ENCODE measurements at regions not wholly inside any gene's neighbourhood (a gene's known extent, or its start where the extent isn't known, plus 50 kb on each side); places are given as distances from the start of the nearest gene placed in this dataset.
"Not testable (repeated sequence)": the region's sequence is repeated elsewhere in the genome, so short reads cannot be mapped to it uniquely, and the experiment has no call there.

DNA sequence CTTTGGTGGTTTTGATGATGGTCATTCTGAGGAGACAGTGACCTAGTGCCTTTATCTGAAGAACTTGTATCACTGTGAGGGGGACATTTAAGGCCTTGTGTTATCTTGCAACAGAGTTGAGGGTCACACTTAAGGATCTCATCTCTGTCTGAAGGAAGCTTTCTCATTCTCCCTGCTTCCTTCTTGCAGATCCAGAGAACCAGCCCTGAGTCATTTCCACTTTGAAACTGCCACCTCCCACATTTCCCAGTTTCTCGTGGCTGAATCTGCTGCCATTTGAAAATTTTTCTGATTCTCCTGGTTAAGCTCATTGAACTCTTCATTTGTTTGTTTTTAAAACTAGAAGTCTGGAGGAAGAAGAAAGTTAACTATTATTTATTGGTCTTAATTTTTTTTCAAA lies 190.2 kb upstream of the CDH11 start:
- ATAC-seq (no peak), DNase-seq (no peak)
- peaks cover 8% of the 10 kb centered on the region for H3K9me3 Mint-ChIP-seq (ENCODE audit: insufficient read depth)
- CTCF ChIA-PET: no interaction called here
- no peaks in the 10 kb centered on the region for H3K4me1 Mint-ChIP-seq (ENCODE audit: low read depth)
- H3K27ac Mint-ChIP-seq: no peak overlapping the region
- H3K27me3 Mint-ChIP-seq (ENCODE audit: low read depth): no peaks in the 10 kb centered on the region
- no peak overlapping the region for H3K4me3 Mint-ChIP-seq
- H3K36me3 Mint-ChIP-seq (ENCODE audit: low read depth): no peaks in the 10 kb centered on the region
- POLR2A ChIA-PET: no interaction called here

DNA sequence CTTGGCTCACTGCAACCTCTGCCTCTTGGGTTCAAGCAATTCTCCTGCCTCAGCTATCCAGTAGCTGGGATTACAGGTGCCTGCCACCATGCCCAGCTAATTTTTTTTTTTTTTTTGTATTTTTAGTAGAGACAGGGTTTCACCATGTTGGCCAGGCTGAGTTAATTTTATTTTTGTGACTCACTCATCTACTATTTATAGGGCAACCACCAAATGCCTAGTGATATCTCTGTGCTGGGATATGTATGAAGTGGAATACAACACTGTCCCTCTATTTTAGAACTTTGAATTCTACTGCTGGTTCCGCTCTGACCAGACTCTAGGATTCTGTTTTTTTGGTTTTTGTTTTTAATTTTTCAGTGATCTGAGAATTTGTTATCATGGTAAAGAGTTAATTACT lies 188.6 kb upstream of the CDH11 start:
- ATAC-seq; H3K4me1 Mint-ChIP-seq (ENCODE audit: low read depth); H3K36me3 Mint-ChIP-seq (ENCODE audit: low read depth); DNase-seq; H3K27me3 Mint-ChIP-seq (ENCODE audit: low read depth); H3K9me3 Mint-ChIP-seq (ENCODE audit: insufficient read depth); CTCF ChIA-PET; H3K27ac Mint-ChIP-seq; POLR2A ChIA-PET; H3K4me3 Mint-ChIP-seq: not testable (repeated sequence)

DNA sequence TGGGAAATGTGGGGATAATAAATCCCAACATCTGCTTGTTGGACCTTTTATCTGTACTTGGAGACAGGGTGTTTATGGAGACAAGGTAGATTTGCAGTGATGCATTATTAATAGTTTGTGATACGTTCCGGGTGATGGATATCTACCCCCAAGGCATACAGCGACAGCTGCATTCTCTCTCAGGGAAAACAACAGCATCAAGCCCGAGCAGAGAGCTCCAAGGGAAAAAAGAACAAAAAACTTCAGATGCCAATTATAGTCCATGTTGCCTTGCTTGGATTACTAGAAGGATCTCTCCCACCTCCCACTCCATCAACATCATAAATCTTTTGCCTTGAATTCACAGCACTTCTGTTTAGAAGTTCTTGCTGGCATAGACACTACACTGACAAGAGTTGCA lies 187.5 kb upstream of the CDH11 start:
- POLR2A ChIA-PET: no interaction called here

DNA sequence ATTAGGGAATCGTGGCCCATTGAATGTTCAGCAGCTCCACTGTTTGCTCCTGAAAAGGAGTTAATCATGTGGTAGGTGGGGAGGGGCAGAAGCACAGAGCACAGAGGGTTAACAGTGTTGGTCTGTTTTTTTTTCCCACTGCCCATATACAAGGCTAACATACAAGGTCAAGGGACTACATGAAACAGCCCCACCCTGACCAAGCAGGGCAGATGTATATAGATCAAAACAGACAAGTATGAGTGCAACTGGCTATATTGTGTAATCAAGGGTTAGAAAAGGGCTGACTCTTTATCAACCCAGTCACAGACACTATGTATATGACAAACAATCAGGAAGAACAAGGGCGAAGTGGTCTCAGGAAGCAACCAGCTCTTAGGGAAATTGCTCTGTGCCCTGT lies 186.6 kb upstream of the CDH11 start:
- DNase-seq (no peak), ATAC-seq (no peak)
- peaks cover 7% of the 10 kb centered on the region for H3K9me3 Mint-ChIP-seq (ENCODE audit: insufficient read depth)
- H3K36me3 Mint-ChIP-seq (ENCODE audit: low read depth): no peaks in the 10 kb centered on the region
- H3K27me3 Mint-ChIP-seq (ENCODE audit: low read depth): no peaks in the 10 kb centered on the region
- ChIA-PET POLR2A (no interaction called here), CTCF (no interaction called here)
- no peaks in the 10 kb centered on the region for H3K4me1 Mint-ChIP-seq (ENCODE audit: low read depth)
- H3K27ac Mint-ChIP-seq: no peak overlapping the region
- H3K4me3 Mint-ChIP-seq: no peak overlapping the region

More for the DNA sequence above, 187.5 kb upstream of the CDH11 start:
- DNase-seq (no peak), ATAC-seq (no peak)
- CTCF ChIA-PET: no interaction called here
- H3K27ac Mint-ChIP-seq: no peak overlapping the region
- no peak overlapping the region for H3K4me3 Mint-ChIP-seq
- no peaks in the 10 kb centered on the region for H3K4me1 Mint-ChIP-seq (ENCODE audit: low read depth)
- H3K9me3 Mint-ChIP-seq (ENCODE audit: insufficient read depth): peaks cover 7% of the 10 kb centered on the region
- no peaks in the 10 kb centered on the region for H3K27me3 Mint-ChIP-seq (ENCODE audit: low read depth)
- no peaks in the 10 kb centered on the region for H3K36me3 Mint-ChIP-seq (ENCODE audit: low read depth)

DNA sequence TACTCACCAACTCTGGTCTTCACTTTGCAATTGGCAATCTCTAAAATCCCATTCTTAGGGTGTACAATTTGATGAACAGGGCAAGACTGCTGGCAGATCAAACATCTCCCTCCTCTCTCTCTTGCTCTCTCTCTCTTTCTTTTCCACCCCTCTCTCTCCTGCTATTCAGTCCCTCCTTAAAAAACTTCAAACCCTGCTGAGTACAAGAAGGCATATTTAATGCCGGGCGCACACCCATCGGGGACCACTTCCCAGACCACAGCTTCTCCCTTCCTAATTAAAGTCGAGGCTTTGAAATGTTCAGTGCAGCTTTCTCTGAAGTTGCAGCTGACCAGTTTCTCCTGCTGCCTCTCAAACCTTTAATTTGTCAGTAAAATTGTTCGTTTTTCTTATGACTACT lies 185.4 kb upstream of the CDH11 start:
- Mint-ChIP-seq H3K36me3 (ENCODE audit: low read depth) (no peaks in the 10 kb centered on the region), H3K27ac (no peak overlapping the region), H3K27me3 (ENCODE audit: low read depth) (no peaks in the 10 kb centered on the region), H3K4me3 (no peak overlapping the region), H3K9me3 (ENCODE audit: insufficient read depth) (peaks cover 6% of the 10 kb centered on the region), H3K4me1 (ENCODE audit: low read depth) (no peaks in the 10 kb centered on the region)
- DNase-seq (no peak), ATAC-seq (no peak)
- CTCF ChIA-PET: no interaction called here
- POLR2A ChIA-PET: no interaction called here

DNA sequence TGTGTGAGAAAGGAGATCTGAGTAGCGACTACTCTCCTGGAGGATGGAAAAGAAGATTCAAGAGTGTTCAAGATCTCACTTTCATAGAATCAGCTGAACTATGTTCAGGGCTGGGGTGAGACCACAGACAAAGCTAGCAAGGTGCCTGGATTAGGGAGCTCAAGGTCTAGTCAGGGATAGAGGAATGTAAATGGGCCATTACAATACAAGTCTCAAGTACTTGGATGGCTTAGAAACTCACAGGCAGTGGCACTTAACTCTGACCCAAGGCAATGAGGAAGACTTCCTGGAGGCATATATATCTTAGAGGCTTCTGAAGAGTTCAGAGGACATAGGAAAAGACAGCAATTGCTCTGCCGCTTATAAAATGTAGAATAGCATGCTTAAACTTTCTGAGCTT lies 184.9 kb upstream of the CDH11 start:
- Mint-ChIP-seq H3K4me1 (ENCODE audit: low read depth) (no peaks in the 10 kb centered on the region), H3K27ac (no peak overlapping the region), H3K4me3 (no peak overlapping the region), H3K36me3 (ENCODE audit: low read depth) (no peaks in the 10 kb centered on the region), H3K9me3 (ENCODE audit: insufficient read depth) (peaks cover 3% of the 10 kb centered on the region), H3K27me3 (ENCODE audit: low read depth) (no peaks in the 10 kb centered on the region)
- POLR2A ChIA-PET: no interaction called here
- CTCF ChIA-PET: no interaction called here
- no peak for ATAC-seq
- DNase-seq: no peak

DNA sequence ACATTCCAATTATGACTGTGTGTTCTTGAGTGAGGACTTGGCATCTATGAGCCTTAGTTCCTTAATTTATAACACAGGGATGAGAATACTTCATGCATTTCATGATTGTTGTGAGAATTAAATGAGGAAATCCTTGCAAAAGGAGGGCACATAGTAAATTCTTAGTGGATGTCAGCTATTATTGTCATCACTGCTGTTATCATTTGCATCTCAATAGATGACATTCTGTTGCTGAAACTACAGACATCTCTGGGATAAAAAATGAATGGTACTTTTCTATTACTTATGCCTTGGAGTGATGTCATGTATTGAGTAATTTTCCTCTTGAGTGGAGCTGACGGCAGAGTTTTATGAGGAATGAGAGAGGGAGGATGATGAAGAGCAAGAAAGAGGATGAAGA lies 184.4 kb upstream of the CDH11 start:
- H3K9me3 Mint-ChIP-seq (ENCODE audit: insufficient read depth): peaks cover 3% of the 10 kb centered on the region
- ATAC-seq (no peak), DNase-seq (no peak)
- ChIA-PET CTCF (no interaction called here), POLR2A (no interaction called here)
- no peak overlapping the region for H3K4me3 Mint-ChIP-seq
- no peaks in the 10 kb centered on the region for H3K27me3 Mint-ChIP-seq (ENCODE audit: low read depth)
- H3K27ac Mint-ChIP-seq: no peak overlapping the region
- no peaks in the 10 kb centered on the region for H3K36me3 Mint-ChIP-seq (ENCODE audit: low read depth)
- H3K4me1 Mint-ChIP-seq (ENCODE audit: low read depth): no peaks in the 10 kb centered on the region

DNA sequence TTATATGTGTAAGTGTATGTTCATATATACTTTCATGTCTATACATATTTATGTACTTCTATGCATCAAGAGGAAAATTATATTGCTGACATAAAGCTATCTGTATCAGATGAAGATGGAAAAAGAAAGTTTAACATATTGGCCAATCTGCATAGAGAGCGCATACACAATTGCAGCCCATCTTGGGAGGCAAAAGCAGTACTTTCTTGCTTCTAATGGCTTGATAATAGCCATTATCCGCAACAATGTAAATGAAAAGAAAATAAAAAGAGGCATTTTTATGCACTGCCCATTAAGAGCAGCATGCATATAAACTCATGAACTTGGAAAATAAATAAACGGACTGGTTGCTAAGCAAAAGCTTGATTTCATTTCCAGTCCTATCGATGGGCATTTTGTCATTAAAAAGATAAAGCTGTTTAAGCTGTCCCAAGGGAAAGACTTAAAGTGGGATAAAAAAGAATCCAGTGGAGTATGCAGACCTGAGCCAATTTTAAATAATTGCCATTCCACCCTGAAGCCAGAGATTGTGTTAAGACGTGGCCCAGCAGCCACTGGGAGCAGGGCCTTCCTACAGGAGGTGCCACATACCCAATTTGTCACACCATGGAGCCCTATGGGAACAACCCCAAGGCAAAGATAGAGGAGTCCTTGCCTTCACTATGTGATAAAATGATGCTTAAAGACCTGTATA lies 183.6 kb upstream of the CDH11 start:
- H3K27ac Mint-ChIP-seq: no peak overlapping the region
- ChIA-PET POLR2A (no interaction called here), CTCF (no interaction called here)
- DNase-seq (no peak), ATAC-seq (no peak)
- H3K4me3 Mint-ChIP-seq: no peak overlapping the region
- H3K27me3 Mint-ChIP-seq (ENCODE audit: low read depth): no peaks in the 10 kb centered on the region
- peaks cover 3% of the 10 kb centered on the region for H3K9me3 Mint-ChIP-seq (ENCODE audit: insufficient read depth)
- H3K4me1 Mint-ChIP-seq (ENCODE audit: low read depth): no peaks in the 10 kb centered on the region
- no peaks in the 10 kb centered on the region for H3K36me3 Mint-ChIP-seq (ENCODE audit: low read depth)

DNA sequence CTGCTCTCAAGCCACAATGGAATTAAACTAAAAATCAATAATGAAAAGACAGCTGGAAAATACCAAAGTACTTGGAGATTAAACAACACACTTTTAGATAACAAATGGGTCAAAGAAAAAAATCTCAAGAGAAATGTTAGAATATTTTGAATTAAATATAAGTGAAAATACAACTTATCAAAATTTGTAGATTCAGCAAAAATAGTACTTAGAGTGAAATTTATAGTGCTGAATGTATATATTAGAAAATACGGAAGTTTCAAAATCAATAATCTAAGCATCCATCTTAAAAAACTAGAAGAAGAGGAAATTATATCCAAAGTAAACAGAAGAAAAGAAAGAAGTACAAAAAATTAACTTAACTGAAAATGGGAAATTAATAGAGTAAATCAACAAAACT lies 179.2 kb upstream of the CDH11 start:
- ChIA-PET CTCF (no interaction called here), POLR2A (no interaction called here)
- no peak overlapping the region for H3K4me3 Mint-ChIP-seq
- ATAC-seq: no peak
- no peak overlapping the region for H3K27ac Mint-ChIP-seq
- H3K36me3 Mint-ChIP-seq (ENCODE audit: low read depth): no peaks in the 10 kb centered on the region
- H3K4me1 Mint-ChIP-seq (ENCODE audit: low read depth): no peaks in the 10 kb centered on the region
- H3K9me3 Mint-ChIP-seq (ENCODE audit: insufficient read depth): peaks cover 6% of the 10 kb centered on the region
- H3K27me3 Mint-ChIP-seq (ENCODE audit: low read depth): no peaks in the 10 kb centered on the region
- DNase-seq: no peak

DNA sequence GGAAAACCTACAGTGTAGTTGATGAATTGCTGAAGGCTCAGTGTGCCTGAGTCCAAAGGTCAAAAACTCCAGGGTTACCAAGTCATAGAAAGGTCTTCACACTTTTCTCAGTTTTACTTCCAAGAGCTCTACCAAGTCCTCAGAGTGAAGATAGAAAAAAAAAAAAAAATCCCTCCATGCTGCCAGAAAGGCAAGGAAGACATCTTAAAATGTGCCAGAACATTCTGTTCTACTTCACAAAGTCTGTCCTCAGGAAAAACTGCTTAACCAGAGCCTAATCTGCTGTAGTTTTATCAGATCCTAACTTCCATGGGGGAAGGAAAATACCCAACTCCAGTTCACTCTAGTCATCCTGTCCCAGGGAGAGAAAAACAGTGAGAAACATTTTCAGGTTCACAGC lies 175.6 kb upstream of the CDH11 start:
- ATAC-seq (no peak), DNase-seq (no peak)
- Mint-ChIP-seq H3K4me3 (no peak overlapping the region), H3K27ac (no peak overlapping the region), H3K4me1 (ENCODE audit: low read depth) (no peaks in the 10 kb centered on the region), H3K27me3 (ENCODE audit: low read depth) (no peaks in the 10 kb centered on the region), H3K36me3 (ENCODE audit: low read depth) (no peaks in the 10 kb centered on the region), H3K9me3 (ENCODE audit: insufficient read depth) (peaks cover 3% of the 10 kb centered on the region)
- ChIA-PET POLR2A (no interaction called here), CTCF (no interaction called here)

DNA sequence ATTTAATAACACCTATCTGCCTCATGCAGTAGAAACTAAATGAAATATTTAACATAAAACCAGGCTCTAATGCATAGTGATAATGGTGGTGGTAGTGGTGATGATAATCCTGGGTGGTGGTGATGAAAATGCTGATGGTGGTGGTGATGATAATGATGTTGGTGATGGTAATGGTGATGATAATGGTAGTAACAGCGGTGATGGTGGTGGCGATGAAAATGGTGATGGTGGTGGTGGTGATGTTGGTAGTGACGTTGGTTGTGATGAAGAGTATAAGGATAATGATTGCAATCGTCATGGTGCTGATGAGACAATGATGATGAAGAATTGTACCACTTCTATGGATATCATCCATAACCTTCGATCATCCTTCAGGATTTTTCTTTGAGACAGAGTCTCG lies 173.7 kb upstream of the CDH11 start:
- Mint-ChIP-seq H3K4me1 (ENCODE audit: low read depth) (no peaks in the 10 kb centered on the region), H3K36me3 (ENCODE audit: low read depth) (no peaks in the 10 kb centered on the region), H3K4me3 (no peak overlapping the region), H3K9me3 (ENCODE audit: insufficient read depth) (peaks cover 3% of the 10 kb centered on the region), H3K27ac (no peak overlapping the region), H3K27me3 (ENCODE audit: low read depth) (no peaks in the 10 kb centered on the region)
- no peak for DNase-seq
- no peak for ATAC-seq
- ChIA-PET CTCF (no interaction called here), POLR2A (no interaction called here)

DNA sequence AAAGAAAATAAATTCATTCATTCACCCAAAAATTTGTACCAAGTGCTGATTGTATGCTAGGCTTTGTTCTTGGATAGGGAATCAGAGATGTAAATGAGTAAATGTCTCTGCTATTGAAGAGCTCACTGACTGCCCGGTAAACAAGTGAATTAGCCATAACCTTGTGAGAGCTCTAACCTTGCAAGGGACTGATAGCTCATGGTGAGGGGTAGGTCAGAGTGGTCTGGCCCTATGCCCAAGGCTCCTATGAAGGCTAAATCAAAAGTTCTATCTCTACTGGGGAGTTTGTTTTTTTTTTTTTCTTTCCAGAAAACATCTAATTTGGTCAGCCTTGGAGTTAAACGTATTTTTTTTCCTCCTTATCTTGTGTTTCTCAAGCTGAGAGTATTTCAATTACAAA lies 172.8 kb upstream of the CDH11 start:
- no peaks in the 10 kb centered on the region for H3K27me3 Mint-ChIP-seq (ENCODE audit: low read depth)

DNA sequence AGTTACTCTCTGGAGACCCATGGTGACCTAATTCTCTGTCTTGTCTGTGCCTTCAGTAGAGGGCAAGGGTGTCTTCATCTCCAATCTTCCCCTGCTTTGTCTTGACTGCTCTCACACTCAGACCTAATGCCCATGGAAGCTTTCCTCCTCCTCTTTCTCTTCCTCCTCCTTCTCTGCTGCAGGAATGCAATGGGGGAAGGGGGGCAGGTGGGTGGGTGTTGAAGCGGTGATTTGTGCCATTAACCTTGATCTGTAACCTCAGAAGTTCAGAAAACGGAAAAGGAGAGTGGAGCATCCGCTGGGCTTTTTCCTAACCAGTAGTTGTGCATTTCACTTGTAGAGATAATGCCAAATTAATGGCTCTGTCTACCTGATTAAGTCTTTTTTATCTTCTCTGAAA lies 172.3 kb upstream of the CDH11 start:
- peaks cover 3% of the 10 kb centered on the region for H3K9me3 Mint-ChIP-seq (ENCODE audit: insufficient read depth)
- no peaks in the 10 kb centered on the region for H3K36me3 Mint-ChIP-seq (ENCODE audit: low read depth)
- H3K4me1 Mint-ChIP-seq (ENCODE audit: low read depth): no peaks in the 10 kb centered on the region
- DNase-seq (no peak), ATAC-seq (no peak)
- ChIA-PET POLR2A (no interaction called here), CTCF (no interaction called here)
- H3K27ac Mint-ChIP-seq: no peak overlapping the region
- no peak overlapping the region for H3K4me3 Mint-ChIP-seq
- no peaks in the 10 kb centered on the region for H3K27me3 Mint-ChIP-seq (ENCODE audit: low read depth)

More for the DNA sequence above, 172.8 kb upstream of the CDH11 start:
- ChIA-PET POLR2A (no interaction called here), CTCF (no interaction called here)
- peaks cover 3% of the 10 kb centered on the region for H3K9me3 Mint-ChIP-seq (ENCODE audit: insufficient read depth)
- no peaks in the 10 kb centered on the region for H3K4me1 Mint-ChIP-seq (ENCODE audit: low read depth)
- H3K4me3 Mint-ChIP-seq: no peak overlapping the region
- no peaks in the 10 kb centered on the region for H3K36me3 Mint-ChIP-seq (ENCODE audit: low read depth)
- H3K27ac Mint-ChIP-seq: no peak overlapping the region
- DNase-seq: no peak
- no peak for ATAC-seq

Measured in activated CD8-positive, alpha-beta T cell treated with anti-CD3 and anti-CD28 coated beads, Interleukin-2, amount 10 ng/mL, durations not matched to agents 7 days and 5 days (primary cell).